GM12891 (cell line): ENCODE measurements at regions not wholly inside any gene's neighbourhood (a gene's known extent, or its start where the extent isn't known, plus 50 kb on each side); places are given as distances from the start of the nearest gene placed in this dataset.

Experiments
- POLR2A ChIP-seq: IDR thresholded peaks from 2 replicates; pipeline ENCODE4 v1.6.1; 2011; ENCODE audit warnings: low read depth, low read length, control low read depth
- POLR2AphosphoS5 ChIP-seq: IDR thresholded peaks from 2 replicates; pipeline ENCODE4 v1.6.1; 2011; ENCODE audit warnings: low read depth, low read length, control low read depth
- SPI1 ChIP-seq: IDR thresholded peaks from 2 replicates; pipeline ENCODE4 v1.6.1; 2011; ENCODE audit warnings: low read depth, low read length, control low read depth

- TF ChIP-seq POLR2A, result no peak
- no peak for TF ChIP-seq POLR2AphosphoS5
- TF ChIP-seq SPI1, result no peak
These were observed 283.0 kb downstream of the OLFM3 start for GRCh38 chr1:101713760-101714159.
